AG09319 (cell line): ENCODE measurements at regions not wholly inside any gene's neighbourhood (a gene's known extent, or its start where the extent isn't known, plus 50 kb on each side); places are given as distances from the start of the nearest gene placed in this dataset.

Experiments
- DNase-seq: peaks from one replicate; pipeline ENCODE4 v3.0.0-alpha.2; 2010; ENCODE audit warnings: low read depth; ENCODE audit errors: extremely low read depth
- CTCF ChIP-seq: IDR thresholded peaks from 2 replicates; pipeline ENCODE4 v1.5.1; 2011; ENCODE audit warnings: low read depth, mild to moderate bottlenecking, inconsistent platforms, low read length, moderate library complexity

GRCh38 chr2:125713533-125713932 lies 942.4 kb upstream of the GYPC start:
- DNase-seq = no peak
- TF ChIP-seq CTCF = no peak

- DNase-seq = no peak
- TF ChIP-seq CTCF = no peak
Measured at GRCh38 chr2:125721072-125721721, 934.8 kb upstream of the GYPC start.

- no peak for DNase-seq
- no peak for TF ChIP-seq CTCF
Measured at GRCh38 chr2:125730921-125731320, 925.0 kb upstream of the GYPC start.

- DNase-seq = no peak
- no peak for TF ChIP-seq CTCF
Measured at GRCh38 chr2:125736306-125736705, 919.7 kb upstream of the GYPC start.

GRCh38 chr2:125745514-125745913 lies 910.4 kb upstream of the GYPC start:
- TF ChIP-seq CTCF = no peak
- no peak for DNase-seq

- no peak for TF ChIP-seq CTCF
- no peak for DNase-seq
Measured at GRCh38 chr2:125746321-125747164, 909.4 kb upstream of the GYPC start.

GRCh38 chr2:125747165-125747425 lies 908.9 kb upstream of the GYPC start:
- TF ChIP-seq CTCF = no peak
- no peak for DNase-seq
